GM19240 (cell line): ENCODE measurements at regions not wholly inside any gene's neighbourhood (a gene's known extent, or its start where the extent isn't known, plus 50 kb on each side); places are given as distances from the start of the nearest gene placed in this dataset.
"Not testable (repeated sequence)": the region's sequence is repeated elsewhere in the genome, so short reads cannot be mapped to it uniquely, and the experiment has no call there.

Source experiments
- DNase-seq: peaks from one replicate; pipeline ENCODE4 v3.0.0; 2011; ENCODE audit warnings: low spot score; ENCODE audit not compliant: insufficient read length

- DNase-seq = no peak
These were observed 50.4 kb upstream of the CECR2 start for GRCh38 chr22:17318817-17319216.

GRCh38 chr22:17315310-17315709 lies 54.0 kb upstream of the CECR2 start:
- no peak for DNase-seq

- DNase-seq = no peak
These were observed 54.8 kb upstream of the CECR2 start for GRCh38 chr22:17314487-17314886.

GRCh38 chr22:17313626-17314025 lies 55.6 kb upstream of the CECR2 start:
- DNase-seq = no peak

GRCh38 chr22:17307566-17307965 lies 61.7 kb upstream of the CECR2 start:
- no peak for DNase-seq

- no peak for DNase-seq
These were observed 64.2 kb upstream of the CECR2 start for GRCh38 chr22:17305076-17305475.

- peak; percentile 10 for DNase-seq
These were observed 65.2 kb upstream of the CECR2 start for GRCh38 chr22:17303840-17304779.

GRCh38 chr22:17303441-17303839 lies 65.8 kb upstream of the CECR2 start:
- DNase-seq = no peak

GRCh38 chr22:17302616-17303015 lies 66.6 kb upstream of the CECR2 start:
- DNase-seq = no peak

- DNase-seq = no peak
These were observed 68.3 kb upstream of the CECR2 start for GRCh38 chr22:17300926-17301325.

GRCh38 chr22:17298805-17299502 lies 70.3 kb upstream of the CECR2 start:
- DNase-seq = not testable (repeated sequence)

- no peak for DNase-seq
These were observed 66.4 kb upstream of the ADA2 start for GRCh38 chr22:17285656-17286055.

GRCh38 chr22:17284888-17285287 lies 65.7 kb upstream of the ADA2 start:
- DNase-seq = no peak

- no peak for DNase-seq
These were observed 65.2 kb upstream of the ADA2 start for GRCh38 chr22:17284466-17284865.

GRCh38 chr22:17283865-17284264 lies 64.6 kb upstream of the ADA2 start:
- not testable (repeated sequence) for DNase-seq

GRCh38 chr22:17283423-17283822 lies 64.2 kb upstream of the ADA2 start:
- DNase-seq = no peak

- no peak for DNase-seq
These were observed 62.2 kb upstream of the ADA2 start for GRCh38 chr22:17281440-17281841.

- no peak for DNase-seq
These were observed 61.8 kb upstream of the ADA2 start for GRCh38 chr22:17281026-17281425.

GRCh38 chr22:17272511-17272991 lies 53.3 kb upstream of the ADA2 start:
- DNase-seq = no peak

- no peak for DNase-seq
These were observed 52.6 kb upstream of the ADA2 start for GRCh38 chr22:17271711-17272451.

- DNase-seq = no peak
These were observed 50.5 kb upstream of the ADA2 start for GRCh38 chr22:17269607-17270261.
